ENCODE measurements at regions not wholly inside any gene's neighbourhood (a gene's known extent, or its start where the extent isn't known, plus 50 kb on each side); places are given as distances from the start of the nearest gene placed in this dataset.

- TF ChIP-seq CTCF (IDR thresholded peaks at IDR 0.05) = no peak
- no peak for TF ChIP-seq POLR2A (IDR thresholded peaks at IDR 0.05)
Observed at GRCh38 chr4:115470763-115471162, 357.3 kb upstream of the NDST4 start.

All from lower leg skin (tissue), 3 donors.